HepG2 (cell line): ENCODE measurements at regions not wholly inside any gene's neighbourhood (a gene's known extent, or its start where the extent isn't known, plus 50 kb on each side); places are given as distances from the start of the nearest gene placed in this dataset.

Experiments used
- ATF3 ChIP-seq: sonication (generic); formaldehyde crosslinking; IDR thresholded peaks from 2 replicates; pipeline ENCODE4 v1.4.0; 2020; ENCODE audit warnings: missing genetic modification reagents
- FOXM1 ChIP-seq: sonication (generic); formaldehyde crosslinking; IDR thresholded peaks from 2 replicates; pipeline ENCODE4 v1.5.0; 2020; ENCODE audit warnings: missing genetic modification reagents
- SIN3A ChIP-seq: IDR thresholded peaks from 2 replicates; pipeline ENCODE4 v1.6.1; 2011; ENCODE audit warnings: low read depth, mild to moderate bottlenecking, control low read depth, low read length, borderline replicate concordance
- ZBTB43 ChIP-seq: sonication (generic); formaldehyde crosslinking; conservative IDR thresholded peaks from 2 replicates; pipeline ENCODE4 v1.4.0; 2020; ENCODE audit warnings: missing genetic modification reagents

- no peak for TF ChIP-seq ATF3 (CRISPR knock-in tag)
- no peak for TF ChIP-seq SIN3A
- no peak for TF ChIP-seq FOXM1 (CRISPR knock-in tag)
- no peak for TF ChIP-seq ZBTB43 (CRISPR knock-in tag)
These were observed 168.4 kb upstream of the EDNRA start for GRCh38 chr4:147312376-147313046.
